ENCODE measurements at regions not wholly inside any gene's neighbourhood (a gene's known extent, or its start where the extent isn't known, plus 50 kb on each side); places are given as distances from the start of the nearest gene placed in this dataset.

DNA sequence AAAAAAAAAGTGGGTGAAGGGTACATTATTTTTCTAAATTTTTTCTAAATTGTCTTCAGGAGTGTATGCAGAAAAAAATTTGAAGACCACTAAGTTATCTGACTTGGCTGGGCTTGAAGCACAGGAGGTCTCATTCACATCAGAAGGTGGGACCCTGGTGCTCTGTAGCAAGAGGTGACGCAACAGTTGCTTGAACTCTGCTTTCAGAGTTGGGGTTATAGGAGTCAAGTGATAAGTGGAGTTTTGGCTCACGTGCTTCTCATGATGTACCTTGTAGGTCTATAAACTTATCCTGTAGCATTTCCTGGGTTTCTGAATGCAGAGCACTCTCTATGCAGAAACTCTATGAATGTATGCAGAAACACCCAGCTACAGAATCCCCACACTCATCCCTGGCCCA is 58.5 kb upstream of the FOXC1 start:
- no peak for DNase-seq (ENCODE audit: low spot score)

DNA sequence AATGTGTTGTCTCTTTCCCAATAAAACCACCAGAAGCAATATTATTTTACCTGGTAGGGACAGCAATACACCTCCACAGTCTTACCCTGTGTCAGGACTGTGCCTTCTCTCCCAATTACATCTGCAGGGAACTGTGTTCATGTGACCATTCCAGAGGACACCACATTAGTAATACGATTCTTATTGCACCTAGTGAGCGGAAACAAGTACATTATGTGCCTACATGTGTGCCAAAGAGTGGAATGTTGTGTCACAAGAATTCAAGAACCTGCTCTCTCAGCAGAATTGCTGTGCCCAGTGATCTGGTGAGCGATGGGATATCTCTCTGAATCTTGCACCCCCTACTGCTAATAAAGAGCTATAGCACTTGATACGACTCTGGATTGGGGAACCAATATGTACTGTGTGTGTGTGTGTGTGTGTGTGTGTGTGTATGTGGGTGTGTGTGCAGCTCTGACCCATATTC is 57.4 kb upstream of the FOXC1 start:
- DNase-seq (ENCODE audit: low spot score): peak; percentile 72

DNA sequence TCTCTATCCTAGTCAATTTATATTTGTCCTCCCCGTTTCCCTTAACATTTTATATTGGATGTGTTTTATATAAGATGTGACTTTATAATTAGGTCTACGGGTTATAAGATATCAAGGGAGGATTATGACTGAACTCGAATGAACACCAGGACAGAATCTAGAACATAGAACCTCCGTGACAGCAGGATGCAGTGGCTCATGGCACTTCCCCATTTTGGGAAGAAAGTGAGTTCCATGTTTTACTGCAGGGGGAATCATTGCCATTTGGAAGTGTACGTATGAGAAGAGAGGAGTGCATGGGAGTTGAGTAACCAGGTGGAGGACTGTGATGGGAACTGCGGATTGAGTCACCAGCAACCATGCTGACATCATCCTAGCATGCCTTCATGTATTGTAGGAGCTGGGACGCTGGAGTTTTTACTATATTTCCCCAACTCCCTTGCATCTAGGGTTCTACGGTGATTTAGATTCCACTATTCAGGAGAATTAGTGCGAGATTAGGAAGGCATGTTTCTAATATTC is 56.1 kb upstream of the FOXC1 start:
- DNase-seq (ENCODE audit: low spot score): no peak

DNA sequence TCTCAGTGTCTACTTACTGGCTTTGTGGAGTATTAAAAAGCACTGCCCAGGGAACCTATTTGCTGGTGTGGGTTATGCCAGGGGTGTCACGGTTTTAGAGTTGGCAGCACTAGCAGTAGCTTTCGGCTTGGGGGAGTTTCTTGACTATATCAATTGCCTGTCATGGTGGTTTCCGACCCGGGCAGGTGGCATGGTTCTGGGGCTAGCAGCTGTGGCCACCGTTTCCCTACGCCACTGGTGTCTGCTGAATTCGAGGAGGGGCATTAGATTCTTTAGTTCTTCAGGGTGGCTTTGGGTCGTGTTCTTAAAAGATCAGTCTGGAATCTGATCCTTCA is 55.6 kb upstream of the FOXC1 start:
- no peak for DNase-seq (ENCODE audit: low spot score)

DNA sequence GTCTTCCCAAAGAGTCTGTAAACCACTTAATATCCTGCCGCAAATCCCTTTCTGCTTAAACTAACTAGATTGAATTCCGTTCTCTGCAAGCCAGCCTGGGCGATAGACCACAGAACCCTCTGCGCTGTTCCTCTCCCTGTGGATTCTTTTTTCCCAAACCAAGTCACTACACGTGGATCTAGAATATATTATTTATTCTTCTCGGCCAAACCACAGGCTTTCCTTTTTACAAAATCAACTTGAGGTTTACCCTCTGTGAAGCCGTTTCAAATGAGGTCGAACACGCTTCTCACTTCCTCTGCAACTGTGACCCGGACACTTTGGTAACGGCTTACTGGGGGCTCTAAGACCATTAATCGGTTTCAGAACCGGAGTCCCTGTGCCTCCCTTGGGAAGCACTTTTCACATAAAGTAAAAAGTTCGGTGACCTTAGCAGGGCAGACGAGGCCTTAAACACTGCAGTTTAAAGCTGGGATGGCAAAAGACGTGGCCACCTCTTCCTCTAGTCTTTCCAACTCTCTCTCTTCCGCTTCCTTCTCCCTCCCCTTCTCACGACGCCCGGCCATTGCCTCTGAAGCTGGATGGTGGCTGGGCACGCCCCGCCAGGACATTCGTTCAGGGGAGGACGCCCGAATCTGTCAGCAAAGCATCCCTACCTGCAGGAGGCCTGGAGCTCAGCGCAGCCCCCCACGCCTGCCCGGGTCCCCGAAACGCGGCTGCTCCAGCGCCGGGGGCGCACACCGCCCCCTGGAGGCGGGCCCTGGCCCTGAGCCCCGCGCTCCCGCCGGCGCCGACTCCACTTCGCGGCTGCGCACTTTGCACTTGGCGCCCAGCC is 55.0 kb upstream of the FOXC1 start:
- peak; percentile 96 for DNase-seq (ENCODE audit: low spot score)

DNA sequence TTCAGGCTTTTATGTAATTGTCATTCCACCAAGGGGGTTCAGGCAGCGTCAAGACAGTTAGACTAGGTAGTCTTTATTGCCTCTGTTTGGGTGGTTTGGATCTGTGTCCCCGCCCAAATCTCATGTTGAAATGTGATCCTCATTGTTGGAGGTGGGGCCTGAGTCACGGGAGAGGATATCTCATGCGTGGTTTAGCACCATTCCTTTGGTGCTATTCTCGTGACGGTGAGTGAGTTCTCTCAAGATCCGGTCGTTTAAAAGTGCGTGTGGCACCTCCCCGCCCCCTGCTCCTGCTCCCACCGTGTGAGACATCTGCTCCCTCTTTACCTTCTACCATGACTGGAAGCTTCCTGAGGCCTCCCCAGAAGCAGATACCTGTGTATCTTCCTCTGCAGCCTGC is 51.3 kb upstream of the FOXC1 start:
- no peak for DNase-seq (ENCODE audit: low spot score)

All from AG08396 (cell line).